ENCODE measurements at regions not wholly inside any gene's neighbourhood (a gene's known extent, or its start where the extent isn't known, plus 50 kb on each side); places are given as distances from the start of the nearest gene placed in this dataset.
A peak's percentile ranks its signal among the peaks of the same experiment; 100 is the strongest.

DNA sequence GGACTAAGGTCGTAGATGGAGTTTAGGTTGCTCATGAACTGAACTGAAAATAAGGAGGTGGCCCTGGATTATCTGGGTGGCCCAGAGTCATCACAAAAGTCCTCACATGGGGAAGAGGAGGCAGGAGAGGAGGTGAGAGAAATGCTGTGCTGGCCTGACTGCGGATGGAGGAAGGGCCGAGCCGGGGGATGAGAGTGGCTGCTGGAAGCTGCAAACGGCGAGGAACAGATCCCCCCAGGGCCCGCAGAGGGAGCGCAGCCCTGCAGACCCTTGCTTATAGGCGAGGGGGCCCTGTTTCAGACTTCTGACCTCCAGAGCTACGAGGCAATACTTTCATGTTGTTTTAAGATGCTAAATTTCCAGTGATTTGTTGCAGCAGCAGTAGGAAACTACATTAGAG, 102.7 kb upstream of the C1orf174 start:
- peaks cover 10 to 11% of the 10 kb centered on the region in 2 donors for H3K9me3 Mint-ChIP-seq
- H3K27ac Mint-ChIP-seq, result no peak overlapping the region
- no peak for DNase-seq (ENCODE audit: low spot score in 2 of 2)

DNA sequence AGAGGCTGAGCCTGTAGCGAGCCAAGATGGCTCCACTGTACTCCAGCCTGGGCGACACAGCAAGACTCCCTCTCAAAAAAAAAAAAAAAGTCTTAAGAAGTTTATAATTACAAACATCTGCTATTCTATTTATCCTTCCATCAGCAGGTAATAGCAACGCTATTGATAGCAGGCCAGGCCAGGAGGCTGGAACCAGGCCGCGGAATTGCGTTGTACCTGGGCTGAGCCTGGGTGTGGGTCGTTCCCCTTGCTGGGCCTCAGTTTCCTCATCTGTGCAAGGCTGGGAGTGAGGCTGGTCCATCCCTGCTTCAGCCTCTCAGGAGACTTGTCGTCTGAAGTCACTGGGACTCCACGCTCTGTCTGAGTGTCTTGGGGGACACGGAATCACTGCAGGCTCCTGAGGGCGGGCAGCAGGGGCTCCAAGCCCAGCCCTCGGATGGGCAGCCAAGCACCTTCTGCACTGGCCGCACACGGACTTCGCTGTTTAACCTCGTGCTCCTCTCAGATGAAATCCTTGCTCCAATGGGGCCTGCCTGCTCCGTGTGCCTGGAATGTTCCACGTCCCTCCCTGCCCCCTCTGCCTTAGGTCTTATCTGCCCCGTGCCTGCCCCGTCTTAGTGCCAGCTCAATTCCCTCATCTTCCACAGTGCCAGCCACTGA, 103.9 kb upstream of the C1orf174 start:
- no peak overlapping the region for H3K27ac Mint-ChIP-seq
- DNase-seq (ENCODE audit: low spot score in 2 of 2) (peak in 1 of 2 donors; percentile 21), ATAC-seq (no peak)
- H3K36me3 Mint-ChIP-seq, result peaks cover 6 to 15% of the 10 kb centered on the region in 2 donors
- peaks cover 14% of the 10 kb centered on the region in 2 donors for H3K9me3 Mint-ChIP-seq

More for the DNA sequence above, 102.7 kb upstream of the C1orf174 start:
- peaks cover 6 to 13% of the 10 kb centered on the region in 2 donors for H3K36me3 Mint-ChIP-seq
- no peak for ATAC-seq

DNA sequence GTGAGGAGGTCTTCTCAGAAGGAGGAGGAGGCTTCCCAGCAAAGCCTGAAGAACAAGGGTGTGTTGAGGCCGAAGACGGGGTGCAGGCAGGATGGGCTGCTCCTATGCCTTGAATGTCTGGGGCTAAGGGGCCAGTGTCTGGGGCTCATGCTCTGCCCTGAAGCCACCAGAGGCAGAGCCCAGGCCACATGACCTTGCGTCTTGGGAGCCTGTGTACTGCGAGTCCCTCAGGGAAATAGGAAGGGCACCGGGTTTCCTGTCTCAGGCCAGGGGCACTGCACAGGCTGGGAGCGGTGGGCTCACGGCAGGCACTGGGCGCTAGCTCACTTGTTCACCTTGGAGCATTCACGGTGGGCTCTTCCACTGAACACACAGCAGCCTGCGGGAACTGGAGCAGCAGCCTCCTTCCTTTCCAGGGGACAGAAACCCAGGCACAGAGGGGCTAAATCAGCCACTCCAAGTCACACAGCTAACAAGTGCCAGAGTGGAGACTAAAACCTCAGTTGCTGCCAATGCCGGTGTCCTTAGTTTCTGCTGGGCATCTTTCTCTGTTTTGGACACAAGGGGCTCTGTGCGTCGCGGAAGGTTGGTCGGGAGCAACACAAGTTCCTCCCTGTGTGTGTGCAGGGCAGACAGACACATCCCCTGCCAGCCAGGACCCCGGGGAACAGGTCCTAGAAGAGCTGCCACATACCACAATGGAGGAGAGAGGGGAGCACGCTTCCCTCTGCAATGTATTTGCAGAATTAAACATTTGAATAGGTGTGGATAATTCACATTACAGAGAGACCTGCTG, 104.8 kb upstream of the C1orf174 start:
- DNase-seq (ENCODE audit: low spot score in 2 of 2) (no peak), ATAC-seq (no peak)
- Mint-ChIP-seq H3K27ac (no peak overlapping the region), H3K36me3 (peaks cover 6 to 15% of the 10 kb centered on the region in 2 donors), H3K9me3 (peaks cover 14% of the 10 kb centered on the region in 2 donors)

DNA sequence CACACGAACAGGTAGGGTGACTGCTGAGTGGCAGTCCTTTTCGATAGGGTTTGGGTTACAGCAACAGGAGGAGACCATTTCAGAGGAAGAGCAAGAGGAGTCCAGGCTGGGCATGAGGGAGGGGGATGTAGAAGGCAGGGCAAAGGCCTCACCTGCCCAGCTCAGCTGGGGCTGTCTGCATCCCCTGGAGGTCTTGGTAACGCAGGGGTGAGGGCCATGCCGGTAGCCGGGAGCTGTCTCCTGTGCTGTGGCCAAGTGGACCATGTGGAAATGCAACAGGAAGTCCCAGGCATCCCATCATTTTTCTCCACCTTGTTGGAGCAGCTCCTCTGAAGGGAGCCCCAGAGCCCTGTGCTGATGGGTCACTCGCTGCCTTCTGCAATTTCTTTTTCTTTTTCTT, 105.4 kb upstream of the C1orf174 start:
- DNase-seq (ENCODE audit: low spot score in 2 of 2) (no peak), ATAC-seq (no peak)
- peaks cover 14% of the 10 kb centered on the region in 2 donors for H3K9me3 Mint-ChIP-seq
- H3K36me3 Mint-ChIP-seq, result peaks cover 6 to 15% of the 10 kb centered on the region in 2 donors
- H3K27ac Mint-ChIP-seq, result no peak overlapping the region

DNA sequence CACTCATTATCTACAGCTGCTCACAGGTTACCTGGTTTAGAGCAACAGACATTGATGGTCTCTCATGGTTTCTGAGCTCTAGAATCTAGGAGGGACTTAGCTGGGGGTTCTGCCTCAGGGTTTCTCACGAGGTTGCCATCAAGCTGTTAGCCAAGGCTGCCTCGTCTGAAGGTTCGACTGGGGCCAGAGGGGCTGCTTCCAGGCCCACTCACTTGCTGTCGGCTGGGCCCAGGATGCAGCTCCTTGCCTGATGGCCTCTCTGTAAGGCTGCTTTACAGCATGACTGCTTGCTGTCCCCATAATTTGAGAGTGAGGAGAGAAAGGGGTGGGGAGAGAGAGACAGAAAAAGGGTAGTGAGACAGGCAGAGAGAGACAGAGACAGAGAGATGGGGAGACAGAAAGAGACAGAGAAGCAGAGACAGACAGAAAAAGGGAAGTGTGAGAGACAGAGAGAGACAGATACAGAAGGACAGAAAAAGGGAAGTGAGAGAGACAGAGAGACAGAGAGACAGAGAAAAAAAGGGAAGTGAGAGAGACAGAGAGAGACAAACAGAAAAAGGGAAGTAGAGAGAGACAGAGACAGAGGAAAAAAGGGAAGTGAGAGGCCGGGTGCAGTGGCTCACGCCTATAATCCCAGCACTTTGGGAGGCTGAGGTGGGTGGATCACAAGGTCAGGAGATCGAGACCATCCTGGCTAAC, 106.8 kb upstream of the C1orf174 start:
- Mint-ChIP-seq H3K36me3 (peaks cover 6 to 15% of the 10 kb centered on the region in 2 donors), H3K27ac (peak overlapping the region in 1 of 2 donors; percentile 68), H3K9me3 (peaks cover 14% of the 10 kb centered on the region in 2 donors)
- peak in 1 of 2 donors; percentile 13 for DNase-seq (ENCODE audit: low spot score in 2 of 2)
- ATAC-seq, result no peak

DNA sequence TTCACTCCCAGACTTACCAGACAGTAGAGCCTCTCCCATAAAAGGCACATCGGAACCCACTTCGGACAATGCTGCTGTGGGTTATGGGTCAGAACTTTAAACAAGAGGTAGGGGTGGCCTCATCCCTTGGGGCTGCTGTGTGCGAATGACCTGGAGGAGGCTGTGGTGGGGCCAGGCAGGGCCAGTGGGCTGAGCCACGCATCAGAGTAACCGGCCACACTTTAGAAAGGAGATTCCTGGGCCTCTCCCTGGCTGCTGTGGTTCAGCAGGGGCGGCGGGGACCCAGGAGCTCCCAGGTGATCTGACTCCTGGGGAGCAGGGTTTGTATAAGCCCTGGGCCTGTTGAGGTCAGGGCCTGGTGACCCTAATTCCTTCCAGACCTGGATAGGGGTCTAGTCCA, 110.2 kb upstream of the C1orf174 start:
- no peak for ATAC-seq
- Mint-ChIP-seq H3K27ac (no peak overlapping the region), H3K36me3 (peaks cover 6 to 15% of the 10 kb centered on the region in 2 donors), H3K9me3 (peaks cover 14% of the 10 kb centered on the region in 2 donors)
- DNase-seq (ENCODE audit: low spot score in 2 of 2), result no peak

DNA sequence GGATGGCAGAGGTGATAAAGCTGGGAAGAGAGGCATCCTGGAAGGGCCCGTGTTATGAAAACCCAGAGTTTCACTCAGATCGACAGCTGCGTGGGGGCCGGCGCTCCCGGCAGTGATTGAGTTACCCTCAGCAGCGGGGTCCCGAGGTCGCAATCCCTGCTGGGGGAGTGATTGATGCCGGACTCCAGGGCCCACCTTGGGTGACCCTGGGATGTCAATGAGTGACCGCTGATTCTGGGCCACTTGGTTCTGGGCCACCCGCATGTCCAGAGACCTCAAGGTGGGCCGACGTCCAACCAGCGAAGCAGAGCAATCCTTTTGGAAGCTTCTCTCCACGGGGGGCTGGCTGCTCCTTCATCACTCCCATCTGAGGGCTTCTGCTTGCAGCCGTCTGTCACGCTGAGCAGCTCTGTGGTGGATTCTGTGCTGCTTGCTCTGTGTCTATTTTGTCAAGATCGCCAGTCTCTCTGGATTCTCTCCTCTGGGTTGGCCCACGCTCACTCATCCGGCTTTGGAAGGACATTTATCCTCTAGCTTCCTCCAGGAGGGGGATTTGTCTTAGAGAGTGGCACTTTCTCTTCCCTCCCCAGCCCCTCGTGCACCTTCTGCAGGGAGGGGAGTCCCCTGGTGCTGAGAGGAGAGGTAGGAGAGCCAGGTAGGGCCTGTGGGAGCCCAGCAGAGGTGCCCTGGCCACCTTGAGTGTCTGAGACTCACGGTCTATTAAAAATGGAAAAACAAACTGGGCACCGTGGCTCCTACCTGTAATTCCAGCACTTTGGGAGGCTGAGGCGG, 110.9 kb upstream of the C1orf174 start:
- peaks cover 6 to 15% of the 10 kb centered on the region in 2 donors for H3K36me3 Mint-ChIP-seq
- peaks cover 14% of the 10 kb centered on the region in 2 donors for H3K9me3 Mint-ChIP-seq
- no peak for ATAC-seq
- no peak for DNase-seq (ENCODE audit: low spot score in 2 of 2)
- H3K27ac Mint-ChIP-seq, result no peak overlapping the region

DNA sequence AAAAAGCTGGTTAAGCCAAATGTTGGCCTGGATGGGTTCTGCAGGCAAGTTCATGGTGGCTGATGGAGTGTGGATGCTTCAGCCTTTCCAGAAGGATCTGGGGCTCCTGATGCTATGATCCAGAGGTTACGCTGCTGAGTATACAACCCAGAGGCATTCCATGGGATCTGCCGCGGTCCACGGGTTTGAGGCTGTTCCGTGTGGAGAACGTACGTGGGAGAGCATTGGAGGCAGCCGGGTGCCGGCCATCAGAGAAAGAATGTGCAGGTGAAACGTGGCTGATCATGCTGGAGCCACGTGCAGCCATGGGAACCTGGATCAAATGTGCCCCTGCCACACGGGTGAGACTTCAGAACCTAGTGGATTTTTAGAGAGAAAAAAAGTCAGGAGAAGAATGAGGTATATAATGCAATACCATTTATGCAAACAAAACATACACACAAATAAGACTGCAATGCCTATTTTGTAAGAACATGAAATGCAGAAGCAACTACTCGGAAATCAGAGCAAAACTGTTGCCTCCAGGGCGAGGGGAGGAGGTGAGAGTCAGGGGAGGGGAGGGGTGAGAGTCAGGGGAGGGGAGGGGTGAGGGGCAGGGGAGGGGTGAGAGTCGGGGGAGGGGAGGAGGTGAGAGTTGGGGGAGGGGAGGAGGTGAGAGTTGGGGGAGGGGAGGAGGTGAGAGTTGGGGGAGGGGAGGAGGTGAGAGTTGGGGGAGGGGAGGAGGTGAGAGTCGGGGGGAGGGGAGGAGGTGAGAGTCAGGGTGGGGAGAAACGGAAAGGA, 116.5 kb upstream of the C1orf174 start:
- ATAC-seq (no peak), DNase-seq (ENCODE audit: low spot score in 2 of 2) (no peak)
- no peaks in the 10 kb centered on the region for H3K9me3 Mint-ChIP-seq
- H3K36me3 Mint-ChIP-seq, result no peaks in the 10 kb centered on the region
- H3K27ac Mint-ChIP-seq, result no peak overlapping the region

DNA sequence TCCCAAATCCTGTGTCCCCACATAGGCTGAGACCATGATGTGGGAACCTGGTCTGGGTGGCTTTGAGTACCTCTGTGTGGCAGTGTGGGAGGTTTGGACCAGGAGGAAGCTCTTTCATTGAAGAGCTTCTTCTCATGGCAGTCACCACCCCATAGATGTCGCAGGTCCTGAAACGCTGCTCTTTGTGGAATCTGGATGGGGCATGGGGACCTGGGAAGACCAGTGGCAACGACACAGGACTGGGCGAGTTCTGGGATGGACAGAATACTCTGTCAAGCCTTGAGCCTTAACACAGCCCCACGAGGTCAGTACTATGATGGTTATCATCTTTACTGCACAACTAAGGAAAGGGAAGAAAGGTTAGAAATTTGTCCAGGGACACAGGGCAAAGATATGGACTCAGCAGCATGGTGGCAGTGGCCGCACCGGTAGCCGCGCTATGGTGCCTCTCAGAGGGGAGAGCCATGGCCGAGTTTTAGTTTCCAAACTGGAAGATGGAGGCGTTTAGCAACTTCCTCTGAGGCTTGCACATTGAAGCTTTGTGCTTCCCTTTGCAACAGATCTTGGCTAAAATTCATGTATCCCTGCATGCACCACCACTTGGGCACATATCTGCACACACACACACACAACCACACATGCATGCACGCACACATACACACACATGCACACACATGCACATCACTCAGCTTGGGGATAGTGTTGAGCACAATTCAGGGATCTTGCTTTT, 117.7 kb upstream of the C1orf174 start:
- DNase-seq (ENCODE audit: low spot score in 2 of 2), result no peak

DNA sequence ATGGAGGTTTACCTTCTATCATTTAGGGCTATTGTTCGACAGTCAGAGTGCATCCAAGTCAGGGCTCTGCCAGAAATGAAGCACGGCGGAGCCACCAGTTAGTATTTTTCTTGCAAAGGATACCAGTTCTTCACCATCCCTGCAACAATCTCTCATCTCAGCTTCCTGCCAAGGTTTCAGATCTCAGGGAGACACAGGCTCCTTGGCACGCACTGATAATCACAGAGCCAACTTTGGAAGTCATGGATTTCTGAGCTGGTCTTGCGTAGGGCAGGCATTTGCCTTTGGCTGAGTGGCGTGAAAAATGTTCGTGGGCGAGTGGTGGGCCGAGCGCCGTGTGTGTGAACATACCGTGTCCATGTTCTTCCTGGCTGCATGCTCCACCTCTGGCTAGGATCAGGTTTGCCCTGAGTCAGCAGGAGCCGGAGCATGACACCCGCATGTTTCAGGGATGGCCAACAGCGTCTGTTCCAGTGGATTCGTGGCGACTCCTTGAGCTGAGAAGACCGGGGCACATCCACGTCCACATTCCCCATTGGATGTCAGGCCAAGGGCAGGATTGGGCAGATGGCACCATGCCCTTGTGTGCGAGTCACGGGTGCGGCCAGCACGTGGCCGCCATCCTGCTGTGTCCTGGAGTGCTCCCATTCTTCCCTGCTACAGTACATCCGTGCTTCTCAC, 118.5 kb upstream of the C1orf174 start:
- DNase-seq (ENCODE audit: low spot score in 2 of 2), result no peak
- ATAC-seq, result no peak
- Mint-ChIP-seq H3K9me3 (no peaks in the 10 kb centered on the region), H3K36me3 (no peaks in the 10 kb centered on the region), H3K27ac (no peak overlapping the region)

More for the DNA sequence above, 117.7 kb upstream of the C1orf174 start:
- Mint-ChIP-seq H3K27ac (no peak overlapping the region), H3K36me3 (no peaks in the 10 kb centered on the region), H3K9me3 (no peaks in the 10 kb centered on the region)
- no peak for ATAC-seq

DNA sequence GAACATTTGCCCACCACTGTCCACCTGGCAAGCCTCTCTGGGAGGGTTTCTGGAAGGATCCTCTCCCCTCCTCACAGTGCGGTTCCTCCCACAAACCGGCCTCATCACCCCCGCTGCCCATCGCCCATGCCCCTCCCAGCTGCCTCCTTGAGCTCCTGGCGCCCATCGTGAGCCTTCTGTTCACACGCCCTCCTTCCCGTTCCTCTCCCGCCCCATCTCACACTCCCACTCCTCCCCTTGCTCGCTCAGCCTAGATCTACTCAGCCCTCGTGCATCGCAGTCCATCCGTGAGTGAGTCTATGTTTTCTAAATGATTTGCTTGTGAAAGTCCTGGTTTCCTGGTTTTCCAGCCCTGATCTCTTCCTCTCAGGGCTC, 119.1 kb upstream of the C1orf174 start:
- Mint-ChIP-seq H3K36me3 (no peaks in the 10 kb centered on the region), H3K27ac (no peak overlapping the region), H3K9me3 (no peaks in the 10 kb centered on the region)
- ATAC-seq, result no peak
- no peak for DNase-seq (ENCODE audit: low spot score in 2 of 2)

DNA sequence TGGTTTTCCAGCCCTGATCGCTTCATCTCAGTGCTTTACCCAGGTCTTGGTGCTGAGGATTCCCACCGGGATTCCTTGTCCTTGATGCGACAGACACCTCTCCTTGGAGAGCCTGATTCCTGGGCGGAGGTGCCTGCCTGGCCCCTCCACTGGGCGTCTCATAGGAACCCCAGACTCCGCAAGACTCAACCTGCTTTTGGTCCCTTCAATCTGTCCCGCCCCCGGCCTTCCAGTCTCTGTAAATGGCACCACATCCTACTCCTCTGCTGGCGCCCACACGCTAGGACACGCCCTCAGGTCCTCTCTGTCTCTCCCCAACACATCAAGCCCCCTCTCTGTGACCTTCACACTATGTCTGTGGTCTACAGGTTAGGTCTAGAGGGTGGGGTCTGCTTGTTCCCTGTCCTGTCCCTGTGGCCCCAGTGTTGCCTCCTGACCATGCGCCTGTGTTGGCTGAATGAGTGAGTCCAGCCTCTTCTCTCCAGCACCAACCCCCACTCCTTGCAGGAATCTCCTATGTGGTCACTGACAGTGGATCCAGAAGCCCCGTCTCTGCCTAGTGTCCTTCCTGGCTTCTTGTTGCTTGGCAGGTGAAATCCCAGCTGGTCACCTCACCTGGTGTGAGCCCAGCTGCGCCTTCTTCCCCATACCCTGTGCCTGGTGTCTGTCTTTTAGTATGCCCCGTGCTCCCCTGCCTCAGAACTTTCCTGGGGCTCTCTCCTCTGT, 119.7 kb upstream of the C1orf174 start:
- no peak for ATAC-seq
- no peaks in the 10 kb centered on the region for H3K36me3 Mint-ChIP-seq
- H3K9me3 Mint-ChIP-seq, result no peaks in the 10 kb centered on the region
- H3K27ac Mint-ChIP-seq, result no peak overlapping the region
- DNase-seq (ENCODE audit: low spot score in 2 of 2), result no peak

DNA sequence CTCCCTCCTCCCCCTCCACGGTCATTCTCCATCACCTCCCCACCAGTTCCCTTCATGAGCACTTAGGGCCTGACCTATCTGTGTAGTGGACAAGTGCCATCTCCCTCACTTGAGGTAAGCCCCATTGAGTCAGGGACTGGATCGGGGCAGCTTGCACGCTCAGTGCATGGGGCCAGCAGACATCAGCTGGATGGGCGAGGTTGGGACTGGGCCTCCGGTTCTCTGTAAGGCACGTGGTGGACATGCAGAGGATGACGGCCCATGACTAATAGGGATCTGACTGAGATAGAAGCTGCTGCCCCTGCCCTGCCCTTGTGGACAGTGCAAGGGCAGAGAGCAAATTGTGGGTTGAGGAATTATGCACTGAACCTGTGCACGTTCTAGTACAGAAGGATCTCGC, 120.4 kb upstream of the C1orf174 start:
- Mint-ChIP-seq H3K27ac (no peak overlapping the region), H3K9me3 (no peaks in the 10 kb centered on the region), H3K36me3 (no peaks in the 10 kb centered on the region)
- no peak for ATAC-seq
- DNase-seq (ENCODE audit: low spot score in 2 of 2), result no peak

DNA sequence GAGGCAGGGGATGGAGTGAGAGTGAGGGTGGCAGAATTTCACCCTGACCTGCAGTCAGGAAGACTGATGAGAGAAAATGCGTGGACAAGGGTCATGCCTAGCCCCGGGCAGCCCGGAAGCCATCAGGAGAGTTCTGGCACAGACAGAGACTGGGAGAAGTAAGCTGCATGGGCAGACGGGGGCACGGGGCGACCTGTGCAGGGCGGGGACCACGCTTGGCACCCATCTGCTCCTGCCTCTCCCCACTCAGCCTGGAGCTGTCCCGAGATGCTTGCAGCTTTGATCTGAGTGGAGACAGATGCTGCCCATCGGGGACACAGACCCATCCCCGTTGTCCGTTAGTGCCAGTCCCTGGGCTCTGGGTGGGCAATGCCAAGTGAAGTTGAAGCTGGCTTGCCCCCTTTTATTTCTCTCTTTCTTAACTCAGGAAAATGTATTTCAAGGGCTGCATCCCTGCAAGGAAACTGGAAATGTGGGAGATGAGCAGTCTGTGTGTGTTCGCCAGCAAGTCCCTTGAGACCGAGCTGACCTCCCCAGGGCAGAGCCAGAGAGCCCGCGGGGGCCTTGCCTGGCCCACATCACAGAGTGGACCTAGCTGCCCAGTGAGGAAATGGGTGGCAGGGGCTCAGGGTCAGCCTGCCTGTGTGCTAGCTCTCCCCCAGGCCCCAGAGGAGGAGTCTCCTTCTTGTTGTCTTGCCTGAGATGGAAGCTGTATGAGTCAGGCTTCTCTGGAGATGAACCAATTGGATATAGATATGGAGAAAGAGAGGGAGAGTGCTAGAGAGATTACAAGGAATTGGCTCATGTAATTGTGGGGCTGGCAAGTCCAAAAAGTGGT, 121.3 kb upstream of the C1orf174 start:
- Mint-ChIP-seq H3K36me3 (no peaks in the 10 kb centered on the region), H3K9me3 (no peaks in the 10 kb centered on the region), H3K27ac (no peak overlapping the region)
- ATAC-seq (no peak), DNase-seq (ENCODE audit: low spot score in 2 of 2) (no peak)
